ENCODE measurements at regions not wholly inside any gene's neighbourhood (a gene's known extent, or its start where the extent isn't known, plus 50 kb on each side); places are given as distances from the start of the nearest gene placed in this dataset.

- no peak for TF ChIP-seq CTCF (conservative IDR thresholded peaks at IDR 0.05 in 1 of 2, IDR thresholded peaks at IDR 0.05 in 1 of 2; ENCODE audit: extremely low read depth in 1 of 2, insufficient read depth in 1 of 2, low read depth in 1 of 2, low read length in 2 of 2)
- TF ChIP-seq EZH2 (IDR thresholded peaks at IDR 0.05; ENCODE audit: borderline replicate concordance, low read length) = no peak
Observed at GRCh38 chr5:57780961-57781325, 298.3 kb upstream of the ACTBL2 start.
